Esophagus squamous epithelium (tissue), 5 donors: ENCODE measurements at regions not wholly inside any gene's neighbourhood (a gene's known extent, or its start where the extent isn't known, plus 50 kb on each side); places are given as distances from the start of the nearest gene placed in this dataset.

ENCODE experiments used
- DNase-seq: peaks from one replicate; lab custom pipeline; 2025; lab: John Stamatoyannopoulos, UW
- H3K27ac ChIP-seq, 4 donors: fragments of 200-600 bp; sonication (generic); one replicate each; pipeline ENCODE4 v1.5.1; 2016 to 2019; ENCODE audit warnings: mild to moderate bottlenecking in 1 of 4
- H3K27me3 ChIP-seq, 4 donors: fragments of 200-600 bp; sonication (generic); 1 replicate in 3 of 4; 2 replicates in 1 of 4; pipeline versions ENCODE4 v1.5.1 to v1.6.0; 2017 to 2021; ENCODE audit warnings: antibody characterized with exemption in 1 of 4
- H3K36me3 ChIP-seq, 3 donors: fragments of 200-600 bp; sonication (generic); one replicate each; pipeline ENCODE4 v1.5.1; 2016 to 2019
- H3K4me1 ChIP-seq, 3 donors: fragments of 200-600 bp; sonication (generic); one replicate each; pipeline ENCODE4 v1.5.1; 2017 to 2019
- H3K4me3 ChIP-seq, 4 donors: fragments of 200-600 bp; sonication (generic); 1 replicate in 3 of 4; 2 replicates in 1 of 4; pipeline ENCODE4 v1.5.1; 2016 to 2019; ENCODE audit warnings: mild to moderate bottlenecking in 2 of 4, moderate library complexity in 1 of 4
- H3K9me3 ChIP-seq, 3 donors: fragments of 200-600 bp; sonication (generic); one replicate each; pipeline ENCODE4 v1.5.1; 2016 to 2019
- POLR2A ChIP-seq, 4 donors: fragments of 450-650 bp; IDR thresholded peaks; one replicate each; pipeline ENCODE4 v1.6.1; 2017; ENCODE audit warnings: antibody characterized with exemption in 4 of 4, mild to moderate bottlenecking in 4 of 4, moderate library complexity in 3 of 4
- WGBS, 2 donors: methylation state at CpG; one replicate each; pipeline ENCODE4 v1.1.5; 2018; 5-methylcytosine and 5-hydroxymethylcytosine counted together
- intact Hi-C: fragments of 100-400 bp; cut with DNase I; formaldehyde crosslinking; loops from one replicate; pipeline ENCODE4 v1.15.0; 2022
- TF ChIP-seq, protein P1 (sequence below), 6 experiments: fragments of 450-650 bp in 4 of 6; fragments of 200-600 bp in 2 of 6; sonication (generic) in 2 of 6; IDR thresholded peaks; one replicate each; pipeline ENCODE4 v1.5.1; 2016 to 2019; ENCODE audit warnings: antibody characterized with exemption in 6 of 6, mild to moderate bottlenecking in 4 of 6, moderate library complexity in 4 of 6
- donor health status: DM: yes; HTN: yes; CAD: no.

- no peak overlapping the region for H3K27ac ChIP-seq
- TF ChIP-seq POLR2A (IDR thresholded peaks at IDR 0.05) = no peak
- TF ChIP-seq, protein P1, sequence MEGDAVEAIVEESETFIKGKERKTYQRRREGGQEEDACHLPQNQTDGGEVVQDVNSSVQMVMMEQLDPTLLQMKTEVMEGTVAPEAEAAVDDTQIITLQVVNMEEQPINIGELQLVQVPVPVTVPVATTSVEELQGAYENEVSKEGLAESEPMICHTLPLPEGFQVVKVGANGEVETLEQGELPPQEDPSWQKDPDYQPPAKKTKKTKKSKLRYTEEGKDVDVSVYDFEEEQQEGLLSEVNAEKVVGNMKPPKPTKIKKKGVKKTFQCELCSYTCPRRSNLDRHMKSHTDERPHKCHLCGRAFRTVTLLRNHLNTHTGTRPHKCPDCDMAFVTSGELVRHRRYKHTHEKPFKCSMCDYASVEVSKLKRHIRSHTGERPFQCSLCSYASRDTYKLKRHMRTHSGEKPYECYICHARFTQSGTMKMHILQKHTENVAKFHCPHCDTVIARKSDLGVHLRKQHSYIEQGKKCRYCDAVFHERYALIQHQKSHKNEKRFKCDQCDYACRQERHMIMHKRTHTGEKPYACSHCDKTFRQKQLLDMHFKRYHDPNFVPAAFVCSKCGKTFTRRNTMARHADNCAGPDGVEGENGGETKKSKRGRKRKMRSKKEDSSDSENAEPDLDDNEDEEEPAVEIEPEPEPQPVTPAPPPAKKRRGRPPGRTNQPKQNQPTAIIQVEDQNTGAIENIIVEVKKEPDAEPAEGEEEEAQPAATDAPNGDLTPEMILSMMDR (IDR thresholded peaks at IDR 0.05) = no peak
- H3K4me1 ChIP-seq = no peaks in the 10 kb centered on the region
- intact Hi-C loops = no loop called here
- no peaks in the 10 kb centered on the region for H3K36me3 ChIP-seq
- DNase-seq = no peak
- WGBS, 2 donors = 86% methylated on average over 5 of the region's 5 CpGs
- H3K9me3 ChIP-seq = no peaks in the 10 kb centered on the region
- H3K4me3 ChIP-seq = no peak overlapping the region
- no peaks in the 10 kb centered on the region for H3K27me3 ChIP-seq
Measured at GRCh38 chr13:55000844-55001243, 1972.2 kb downstream of the OLFM4 start.

DNA sequence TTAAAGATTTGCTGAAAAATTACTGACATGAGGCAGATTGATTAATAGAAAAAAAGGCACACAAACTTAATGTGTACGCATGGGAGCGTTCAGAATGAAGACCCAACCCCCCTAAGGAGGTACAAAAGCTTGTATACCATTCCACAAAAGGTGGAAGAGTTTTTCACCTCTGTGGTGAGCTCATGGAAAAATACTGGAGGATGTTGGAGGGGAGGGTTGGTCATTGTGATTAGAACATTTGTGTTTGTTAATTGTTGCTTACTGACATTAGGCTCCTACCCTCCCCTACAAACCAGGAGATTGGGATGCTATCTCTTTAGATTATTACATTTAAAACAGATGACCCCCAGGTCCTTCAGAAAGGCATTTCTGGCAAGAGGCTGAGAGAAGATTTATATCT is 1973.3 kb downstream of the OLFM4 start:
- H3K4me3 ChIP-seq = no peak overlapping the region
- intact Hi-C loops = no loop called here
- DNase-seq = no peak
- no peaks in the 10 kb centered on the region for H3K27me3 ChIP-seq
- no peaks in the 10 kb centered on the region for H3K9me3 ChIP-seq
- no peaks in the 10 kb centered on the region for H3K36me3 ChIP-seq
- WGBS, 2 donors = 62 to 80% methylated on average over 2 of the region's 2 CpGs
- H3K27ac ChIP-seq = no peak overlapping the region
- TF ChIP-seq, protein P1 (IDR thresholded peaks at IDR 0.05) = no peak
- TF ChIP-seq POLR2A (IDR thresholded peaks at IDR 0.05) = no peak
- H3K4me1 ChIP-seq = no peaks in the 10 kb centered on the region

DNA sequence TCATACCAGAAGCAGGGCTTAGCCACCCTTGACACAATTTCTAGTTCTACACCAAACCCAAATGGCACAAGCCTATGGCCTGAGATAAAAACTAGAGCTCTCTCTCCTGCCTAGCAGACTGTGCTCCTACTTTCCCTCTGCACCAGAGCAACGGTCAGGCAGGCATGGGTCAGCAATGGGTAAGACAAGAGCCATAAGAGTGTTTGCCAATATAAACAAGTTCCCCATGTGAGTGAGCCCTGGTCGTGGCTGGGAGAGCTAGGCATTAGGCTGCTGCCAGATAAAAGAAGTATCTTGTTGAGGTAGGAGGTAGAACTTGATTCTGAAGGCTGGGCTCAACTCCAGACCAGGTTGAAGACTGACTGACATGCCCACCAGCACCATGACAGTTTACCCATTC is 1979.1 kb downstream of the OLFM4 start:
- H3K9me3 ChIP-seq = no peaks in the 10 kb centered on the region
- WGBS, 2 donors = 15 to 20% methylated on average over 2 of the region's 2 CpGs
- no peak for DNase-seq
- no peaks in the 10 kb centered on the region for H3K27me3 ChIP-seq
- H3K4me3 ChIP-seq = no peak overlapping the region
- intact Hi-C loops = no loop called here
- no peak overlapping the region for H3K27ac ChIP-seq
- TF ChIP-seq, protein P1 (IDR thresholded peaks at IDR 0.05) = no peak
- TF ChIP-seq POLR2A (IDR thresholded peaks at IDR 0.05) = no peak
- no peaks in the 10 kb centered on the region for H3K4me1 ChIP-seq
- H3K36me3 ChIP-seq = no peaks in the 10 kb centered on the region

DNA sequence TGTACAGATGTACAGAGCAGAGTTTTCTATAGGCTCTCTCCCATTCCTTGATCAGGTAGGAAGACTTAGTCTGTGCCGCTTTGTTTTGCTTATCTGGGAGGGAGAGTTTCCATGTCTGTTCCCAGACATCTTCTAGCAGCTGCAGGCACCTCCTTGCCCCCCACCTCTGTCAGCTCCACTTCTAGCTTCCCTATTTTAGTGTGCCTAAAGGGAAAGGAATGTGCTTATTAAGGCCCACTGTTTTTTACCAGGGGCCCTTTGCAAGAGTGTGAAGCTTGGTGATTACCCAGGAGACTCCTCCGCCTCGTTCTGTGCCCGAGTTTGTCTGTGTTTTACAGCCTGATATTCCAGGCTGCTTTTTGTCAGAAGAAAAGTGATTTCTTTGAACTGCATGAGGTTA is 1984.4 kb downstream of the OLFM4 start:
- Histone ChIP-seq H3K9me3 (no peaks in the 10 kb centered on the region), H3K27me3 (no peaks in the 10 kb centered on the region), H3K4me3 (no peak overlapping the region), H3K4me1 (no peaks in the 10 kb centered on the region), H3K27ac (no peak overlapping the region), H3K36me3 (no peaks in the 10 kb centered on the region)
- no peak for DNase-seq
- TF ChIP-seq POLR2A (IDR thresholded peaks at IDR 0.05) = no peak
- TF ChIP-seq, protein P1 (IDR thresholded peaks at IDR 0.05) = no peak
- WGBS, 2 donors = 55 to 70% methylated on average over 3 to 4 of the region's 4 CpGs
- intact Hi-C loops = no loop called here

DNA sequence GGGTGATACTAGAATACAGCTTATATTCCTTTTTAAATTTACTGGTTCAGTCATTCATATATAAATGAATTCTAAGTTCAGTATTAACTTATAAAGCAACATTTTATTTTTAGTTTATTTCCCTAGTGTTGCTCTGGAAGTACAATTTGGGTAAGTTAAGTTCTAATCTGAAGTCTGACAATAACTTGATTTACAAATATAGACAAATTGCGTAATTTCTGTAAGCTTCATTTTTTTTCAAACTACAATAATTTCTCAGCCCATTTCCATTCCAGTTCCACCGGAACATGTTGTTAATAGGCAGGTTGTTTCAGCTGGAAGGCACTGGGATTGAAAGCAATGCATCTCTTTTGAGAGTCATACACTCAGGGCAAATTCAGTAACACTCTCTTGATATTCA is 2000.7 kb downstream of the OLFM4 start:
- no peak for DNase-seq
- no peaks in the 10 kb centered on the region for H3K4me1 ChIP-seq
- H3K4me3 ChIP-seq = no peak overlapping the region
- no peak overlapping the region for H3K27ac ChIP-seq
- peaks cover 0 to 18% (median 0%) of the 10 kb centered on the region in 3 donors for H3K9me3 ChIP-seq
- TF ChIP-seq, protein P1 (IDR thresholded peaks at IDR 0.05) = no peak
- TF ChIP-seq POLR2A (IDR thresholded peaks at IDR 0.05) = no peak
- no peaks in the 10 kb centered on the region for H3K36me3 ChIP-seq
- H3K27me3 ChIP-seq = no peaks in the 10 kb centered on the region
- 81 to 92% methylated on average over 2 of the region's 2 CpGs for WGBS, 2 donors
- intact Hi-C loops = no loop called here
